PC-9 (cell line): ENCODE measurements at regions not wholly inside any gene's neighbourhood (a gene's known extent, or its start where the extent isn't known, plus 50 kb on each side); places are given as distances from the start of the nearest gene placed in this dataset.
A peak's percentile ranks its signal among the peaks of the same experiment; 100 is the strongest.

Source experiments
- BruUV-seq: library from RNA; stranded (reverse); fragments of 400-500 nt; replicated peaks from 2 replicates; lab custom pipeline; 2021; lab: Mats Ljungman, UMichigan
- CTCF ChIA-PET: fragments of 300-600 bp; sonication (Branson Sonifier 250); formaldehyde crosslinking; loops from one replicate; lab custom pipeline; 2022; ENCODE audit warnings: antibody characterized with exemption; lab: Charles Lee
- POLR2A ChIA-PET: fragments of 300-600 bp; sonication (Branson Sonifier 250); formaldehyde crosslinking; loops from one replicate; lab custom pipeline; 2022; ENCODE audit warnings: antibody characterized with exemption; ENCODE audit not compliant: unreplicated experiment; lab: Charles Lee
- DNase-seq, 2 experiments: peaks; one replicate each; pipeline versions ENCODE4 v3.0.0 to v3.0.0-alpha.2; 2015 to 2022; ENCODE audit warnings: mixed read lengths in 1 of 2
- H2AFZ ChIP-seq: fragments of 200-600 bp; sonication (generic); 2 replicates; pipeline ENCODE4 v1.8.1; 2017; ENCODE audit warnings: antibody characterized with exemption
- H3F3A ChIP-seq: fragments of 200-600 bp; sonication (generic); 2 replicates; pipeline ENCODE4 v1.8.1; 2017; ENCODE audit warnings: antibody characterized with exemption, mild to moderate bottlenecking, low read depth; ENCODE audit not compliant: insufficient read depth
- H3K27ac ChIP-seq: fragments of 200-600 bp; sonication (generic); 2 replicates; pipeline ENCODE4 v1.6.1; 2016; ENCODE audit warnings: mixed run types
- H3K27me3 ChIP-seq: fragments of 200-600 bp; sonication (generic); 2 replicates; pipeline ENCODE4 v1.6.1; 2016; ENCODE audit warnings: low read depth, mixed run types; ENCODE audit not compliant: insufficient read depth
- H3K36me3 ChIP-seq: fragments of 200-600 bp; sonication (generic); 2 replicates; pipeline ENCODE4 v1.6.1; 2016; ENCODE audit warnings: low read depth, mixed run types
- H3K4me1 ChIP-seq: fragments of 200-600 bp; sonication (generic); replicated peaks from 2 replicates; pipeline ENCODE4 v1.6.1; 2016; ENCODE audit warnings: mixed run types; ENCODE audit not compliant: insufficient read depth
- H3K4me2 ChIP-seq: fragments of 200-600 bp; sonication (generic); 2 replicates; pipeline ENCODE4 v1.6.1; 2017; ENCODE audit warnings: mixed run types
- H3K4me3 ChIP-seq: fragments of 200-600 bp; sonication (generic); 2 replicates; pipeline ENCODE4 v1.6.1; 2016; ENCODE audit warnings: mixed run types
- H3K79me2 ChIP-seq: fragments of 200-600 bp; sonication (generic); 2 replicates; pipeline ENCODE4 v1.6.1; 2017; ENCODE audit warnings: low read depth, mixed run types
- H3K9me2 ChIP-seq: fragments of 200-600 bp; sonication (generic); 2 replicates; pipeline ENCODE4 v1.8.1; 2017; ENCODE audit warnings: mild to moderate bottlenecking; ENCODE audit not compliant: insufficient read depth
- H3K9me3 ChIP-seq: fragments of 200-600 bp; sonication (generic); 2 replicates; pipeline ENCODE4 v1.8.1; 2016; ENCODE audit warnings: low read depth; ENCODE audit not compliant: insufficient read depth
- H4K20me1 ChIP-seq: fragments of 200-600 bp; sonication (generic); 2 replicates; pipeline ENCODE4 v1.8.1; 2017; ENCODE audit not compliant: insufficient read depth
- CTCF ChIP-seq: fragments of 200-600 bp; sonication (generic); conservative IDR thresholded peaks from 2 replicates; pipeline ENCODE4 v1.6.1; 2017; ENCODE audit warnings: mixed run types, antibody characterized with exemption, mild to moderate bottlenecking, moderate library complexity
- EZH2 ChIP-seq: fragments of 200-600 bp; sonication (generic); IDR thresholded peaks from 2 replicates; pipeline ENCODE4 v1.8.0; 2017; ENCODE audit warnings: antibody characterized with exemption, low read depth
- intact Hi-C: fragments of 100-400 bp; cut with micrococcal nuclease; formaldehyde crosslinking; loops from one replicate; pipeline ENCODE4 v1.10.0; 2022; ENCODE audit not compliant: unreplicated experiment

DNA sequence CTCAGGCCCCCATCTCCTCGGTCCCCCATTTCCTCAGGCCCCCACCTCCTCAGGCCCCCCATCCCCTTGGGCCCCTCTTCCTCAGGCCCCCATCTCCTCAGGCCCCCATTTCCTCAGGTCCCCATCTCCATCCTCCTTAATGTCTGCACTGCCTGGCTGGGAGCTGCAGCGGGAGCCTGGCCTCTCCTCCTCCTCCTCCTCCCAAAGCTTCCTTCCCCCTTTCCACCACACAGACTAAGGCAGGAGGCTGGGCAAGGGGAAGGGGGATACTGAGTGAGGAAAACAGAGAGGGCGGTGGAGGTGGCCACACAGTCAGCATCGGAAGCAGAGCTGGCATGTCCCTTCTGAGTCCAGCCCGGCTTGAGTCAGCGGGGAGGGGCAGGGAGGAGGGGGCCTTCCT, 122.6 kb upstream of the RPS6KA2 start:
- Histone ChIP-seq H3K4me1 (no peaks in the 10 kb centered on the region), H2AFZ (no peak overlapping the region), H3K9me3 (no peaks in the 10 kb centered on the region), H3K36me3 (no peaks in the 10 kb centered on the region), H3K27me3 (no peaks in the 10 kb centered on the region), H3K4me2 (no peak overlapping the region), H3F3A (no peaks in the 10 kb centered on the region), H3K79me2 (no peaks in the 10 kb centered on the region), H3K4me3 (no peak overlapping the region), H3K9me2 (no peaks in the 10 kb centered on the region), H3K27ac (no peak overlapping the region), H4K20me1 (no peaks in the 10 kb centered on the region)
- DNase-seq = no peak
- TF ChIP-seq EZH2 (no peak), CTCF (no peak)
- BruUV-seq = no TSS peak
- intact Hi-C loops = loop anchor here (5.0 kb wide), 1 partner anchor 122 kb away; the partner anchor contains the start of gene RPS6KA2
- ChIA-PET POLR2A (no interaction called here), CTCF (no interaction called here)

- no peaks in the 10 kb centered on the region for H3K9me2 ChIP-seq
- ChIA-PET CTCF (interaction anchor here (0.5 kb wide), 1 partner anchor 70 kb away, joined by 6 read pairs; no protein-coding TSS in a partner anchor), POLR2A (no interaction called here)
- no peaks in the 10 kb centered on the region for H3K36me3 ChIP-seq
- peak; percentile 25 to 44 for DNase-seq
- no peak overlapping the region for H3K27ac ChIP-seq
- no peaks in the 10 kb centered on the region for H4K20me1 ChIP-seq
- H3K27me3 ChIP-seq = no peaks in the 10 kb centered on the region
- H3K79me2 ChIP-seq = no peaks in the 10 kb centered on the region
- no peaks in the 10 kb centered on the region for H3F3A ChIP-seq
- BruUV-seq = no TSS peak
- H3K4me3 ChIP-seq = no peak overlapping the region
- intact Hi-C loops = loop anchor here (5.0 kb wide), 1 partner anchor 121 kb away; the partner anchor contains the start of gene RPS6KA2
- H3K4me1 ChIP-seq = no peaks in the 10 kb centered on the region
- no peak for TF ChIP-seq CTCF
- no peak for TF ChIP-seq EZH2
- peak overlapping the region; percentile 29; the same call in 1 of the 2 replicates for H3K4me2 ChIP-seq
- H2AFZ ChIP-seq = no peak overlapping the region
- H3K9me3 ChIP-seq = no peaks in the 10 kb centered on the region
These were observed 120.9 kb upstream of the RPS6KA2 start for GRCh38 chr6:166747644-166748595.

DNA sequence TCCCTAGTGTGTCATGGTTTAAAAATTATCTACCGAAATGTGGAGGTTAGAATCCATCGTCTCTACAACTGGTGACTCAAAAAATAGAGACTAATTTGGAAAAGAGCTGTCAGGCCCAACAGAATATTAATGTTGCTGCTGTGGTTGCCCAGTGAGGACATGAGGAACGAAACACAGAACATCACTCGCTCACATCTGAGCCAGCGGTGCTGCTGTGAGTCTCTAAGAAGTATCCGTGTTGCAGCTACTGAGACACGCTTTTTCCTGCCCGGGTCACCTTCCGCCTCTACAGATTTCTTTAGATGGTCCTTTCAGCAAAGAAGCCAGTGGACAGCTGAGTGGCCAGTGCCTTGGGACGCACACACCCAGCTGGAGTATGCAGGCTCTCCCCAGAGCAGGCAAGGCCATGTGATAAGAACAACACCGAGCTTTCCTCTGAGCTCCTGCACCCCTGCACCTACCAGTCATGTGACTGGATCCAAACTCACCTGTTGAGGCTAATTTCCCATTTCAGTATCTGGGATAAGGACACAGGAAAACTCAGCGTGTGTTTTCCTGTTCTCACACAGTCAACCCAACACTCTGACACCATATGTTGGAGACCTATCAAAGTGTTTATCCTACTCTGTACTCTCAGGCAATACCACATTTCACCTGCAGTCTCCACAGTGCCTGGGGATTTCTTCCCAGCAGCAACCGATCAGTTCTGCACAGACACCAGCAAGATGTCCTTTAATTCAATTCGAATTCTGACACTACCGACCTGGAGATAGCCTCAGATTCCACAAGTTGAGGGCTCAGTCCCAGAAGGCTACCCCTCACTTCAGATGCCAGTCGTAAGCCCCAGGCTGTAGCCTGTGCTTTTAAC, 119.0 kb upstream of the RPS6KA2 start:
- Histone ChIP-seq H3K4me2 (no peak overlapping the region), H3K79me2 (no peaks in the 10 kb centered on the region), H3K4me3 (no peak overlapping the region), H3K36me3 (no peaks in the 10 kb centered on the region), H3K9me3 (no peaks in the 10 kb centered on the region; the same call in 1 of the 2 replicates), H2AFZ (no peak overlapping the region), H4K20me1 (no peaks in the 10 kb centered on the region), H3K27ac (no peak overlapping the region), H3F3A (no peaks in the 10 kb centered on the region), H3K27me3 (no peaks in the 10 kb centered on the region), H3K4me1 (no peaks in the 10 kb centered on the region), H3K9me2 (no peaks in the 10 kb centered on the region)
- no TSS peak for BruUV-seq
- TF ChIP-seq EZH2 (no peak), CTCF (no peak)
- intact Hi-C loops = loop anchor here (5.0 kb wide), 1 partner anchor 119 kb away; the partner anchor contains the start of gene RPS6KA2
- POLR2A ChIA-PET = no interaction called here
- no peak for DNase-seq
- CTCF ChIA-PET = no interaction called here
